OCI-LY7 (cell line): ENCODE measurements at regions not wholly inside any gene's neighbourhood (a gene's known extent, or its start where the extent isn't known, plus 50 kb on each side); places are given as distances from the start of the nearest gene placed in this dataset.

Experiments
- BruUV-seq: library from RNA; stranded (reverse); fragments of 400-500 nt; replicated peaks from 2 replicates; lab custom pipeline; 2021; lab: Mats Ljungman, UMichigan
- CTCF ChIA-PET: fragments of 300-600 bp; sonication (Branson Sonifier 250); formaldehyde crosslinking; loops from one replicate; lab custom pipeline; 2022; ENCODE audit warnings: antibody characterized with exemption; ENCODE audit not compliant: unreplicated experiment; lab: Charles Lee
- POLR2A ChIA-PET: fragments of 300-600 bp; sonication (Branson Sonifier 250); formaldehyde crosslinking; loops from one replicate; lab custom pipeline; 2022; ENCODE audit warnings: antibody characterized with exemption; lab: Charles Lee
- DNase-seq: peaks from one replicate; pipeline ENCODE4 v3.0.0-alpha.2; 2015; ENCODE audit warnings: low spot score
- H2AFZ ChIP-seq: fragments of 200-600 bp; sonication (generic), shearing (Covaris generic); 2 replicates; pipeline ENCODE4 v1.6.1; 2014; ENCODE audit warnings: mild to moderate bottlenecking, antibody characterized with exemption, low read length, moderate library complexity
- H3K27ac ChIP-seq: fragments of 200-600 bp; sonication (generic); 2 replicates; pipeline ENCODE4 v1.5.1; 2014; ENCODE audit warnings: mixed run types, low read depth, mild to moderate bottlenecking, moderate library complexity, low read length, inconsistent platforms; ENCODE audit not compliant: poor library complexity, severe bottlenecking
- H3K36me3 ChIP-seq: fragments of 200-600 bp; sonication (generic); 2 replicates; pipeline ENCODE4 v1.6.1; 2014; ENCODE audit warnings: mild to moderate bottlenecking, antibody characterized with exemption, low read length, moderate library complexity, mixed read lengths; ENCODE audit not compliant: insufficient read depth
- H3K4me1 ChIP-seq: fragments of 200-600 bp; sonication (generic); 2 replicates; pipeline ENCODE4 v1.5.1; 2014; ENCODE audit warnings: mild to moderate bottlenecking, low read length; ENCODE audit not compliant: insufficient read depth, poor library complexity, severe bottlenecking
- H3K4me2 ChIP-seq: fragments of 200-600 bp; sonication (generic); 2 replicates; pipeline ENCODE4 v1.6.1; 2014; ENCODE audit warnings: mild to moderate bottlenecking, low read length
- H3K4me3 ChIP-seq: fragments of 200-600 bp; sonication (generic); 2 replicates; pipeline ENCODE4 v1.5.1; 2014; ENCODE audit warnings: mild to moderate bottlenecking, low read depth, low read length; ENCODE audit not compliant: poor library complexity, severe bottlenecking
- H3K79me2 ChIP-seq: fragments of 200-600 bp; sonication (generic); 2 replicates; pipeline ENCODE4 v1.6.1; 2016; ENCODE audit warnings: low read depth, mild to moderate bottlenecking, low read length, moderate library complexity, mixed read lengths; ENCODE audit not compliant: insufficient read depth
- H3K9me2 ChIP-seq: fragments of 200-600 bp; sonication (generic); 2 replicates; pipeline ENCODE4 v1.6.1; 2016; ENCODE audit warnings: mild to moderate bottlenecking, low read length, mixed read lengths; ENCODE audit not compliant: insufficient read depth
- H3K9me3 ChIP-seq: fragments of 200-600 bp; sonication (generic); 2 replicates; pipeline ENCODE4 v1.6.1; 2014; ENCODE audit warnings: mild to moderate bottlenecking, mixed run types, low read length, mixed read lengths
- H4K20me1 ChIP-seq: fragments of 200-600 bp; sonication (generic); 2 replicates; pipeline ENCODE4 v1.6.1; 2014; ENCODE audit warnings: mild to moderate bottlenecking, antibody characterized with exemption, low read length, moderate library complexity, mixed read lengths; ENCODE audit not compliant: insufficient read depth
- EZH2phosphoT487 ChIP-seq: fragments of 200-600 bp; sonication (generic); IDR thresholded peaks from 2 replicates; pipeline ENCODE4 v1.6.1; 2018; ENCODE audit warnings: low read depth, borderline replicate concordance, mild to moderate bottlenecking, mixed run types, antibody characterized with exemption, low read length, moderate library complexity, mixed read lengths
- intact Hi-C: fragments of 100-400 bp; cut with micrococcal nuclease; formaldehyde crosslinking; loops from one replicate; pipeline ENCODE4 v1.10.0; 2022; ENCODE audit not compliant: unreplicated experiment

DNA sequence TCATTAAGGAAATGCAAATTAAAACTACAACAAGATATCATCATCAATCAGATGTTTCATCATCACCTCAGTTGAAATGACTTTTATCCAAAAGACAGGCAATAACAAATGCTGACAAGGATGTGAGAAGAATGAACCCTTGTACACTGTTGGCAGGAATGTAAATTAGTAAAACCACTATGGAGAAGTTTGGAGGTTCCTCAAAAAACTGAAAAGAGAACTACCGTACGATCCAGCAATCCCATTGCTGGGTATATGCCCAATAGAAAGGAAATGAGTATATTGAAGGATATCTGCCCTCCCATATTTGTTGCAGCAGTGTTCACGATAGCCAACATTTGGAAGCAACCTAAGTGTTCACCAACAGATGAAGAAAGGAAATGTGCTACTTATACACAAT, 50.6 kb upstream of the STARD8 start:
- DNase-seq = no peak
- Histone ChIP-seq H4K20me1 (no peaks in the 10 kb centered on the region), H3K4me2 (no peak overlapping the region), H3K9me3 (no peaks in the 10 kb centered on the region), H3K27ac (no peak overlapping the region), H3K9me2 (no peaks in the 10 kb centered on the region), H3K79me2 (no peaks in the 10 kb centered on the region), H2AFZ (no peak overlapping the region), H3K4me3 (no peak overlapping the region), H3K36me3 (no peaks in the 10 kb centered on the region), H3K4me1 (no peaks in the 10 kb centered on the region)
- ChIA-PET CTCF (no interaction called here), POLR2A (no interaction called here)
- TF ChIP-seq EZH2phosphoT487 = no peak
- no TSS peak for BruUV-seq
- intact Hi-C loops = no loop called here
